22Rv1 (cell line): ENCODE measurements at regions not wholly inside any gene's neighbourhood (a gene's known extent, or its start where the extent isn't known, plus 50 kb on each side); places are given as distances from the start of the nearest gene placed in this dataset.
"Not testable (repeated sequence)": the region's sequence is repeated elsewhere in the genome, so short reads cannot be mapped to it uniquely, and the experiment has no call there.

Experiments used
- ZFX ChIP-seq: fragments of 450-650 bp; IDR thresholded peaks from 2 replicates; pipeline ENCODE4 v1.6.1; 2017; ENCODE audit warnings: antibody characterized with exemption, borderline replicate concordance
- TF ChIP-seq, protein P1 (sequence below): fragments of 450-650 bp; IDR thresholded peaks from 2 replicates; pipeline ENCODE4 v1.5.1; 2017; ENCODE audit warnings: mild to moderate bottlenecking

GRCh38 chr12:90663949-90664348, 291.0 kb downstream of the CCER1 start:
- TF ChIP-seq, protein P1, sequence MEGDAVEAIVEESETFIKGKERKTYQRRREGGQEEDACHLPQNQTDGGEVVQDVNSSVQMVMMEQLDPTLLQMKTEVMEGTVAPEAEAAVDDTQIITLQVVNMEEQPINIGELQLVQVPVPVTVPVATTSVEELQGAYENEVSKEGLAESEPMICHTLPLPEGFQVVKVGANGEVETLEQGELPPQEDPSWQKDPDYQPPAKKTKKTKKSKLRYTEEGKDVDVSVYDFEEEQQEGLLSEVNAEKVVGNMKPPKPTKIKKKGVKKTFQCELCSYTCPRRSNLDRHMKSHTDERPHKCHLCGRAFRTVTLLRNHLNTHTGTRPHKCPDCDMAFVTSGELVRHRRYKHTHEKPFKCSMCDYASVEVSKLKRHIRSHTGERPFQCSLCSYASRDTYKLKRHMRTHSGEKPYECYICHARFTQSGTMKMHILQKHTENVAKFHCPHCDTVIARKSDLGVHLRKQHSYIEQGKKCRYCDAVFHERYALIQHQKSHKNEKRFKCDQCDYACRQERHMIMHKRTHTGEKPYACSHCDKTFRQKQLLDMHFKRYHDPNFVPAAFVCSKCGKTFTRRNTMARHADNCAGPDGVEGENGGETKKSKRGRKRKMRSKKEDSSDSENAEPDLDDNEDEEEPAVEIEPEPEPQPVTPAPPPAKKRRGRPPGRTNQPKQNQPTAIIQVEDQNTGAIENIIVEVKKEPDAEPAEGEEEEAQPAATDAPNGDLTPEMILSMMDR, result not testable (repeated sequence)
- not testable (repeated sequence) for TF ChIP-seq ZFX
